ENCODE measurements at regions not wholly inside any gene's neighbourhood (a gene's known extent, or its start where the extent isn't known, plus 50 kb on each side); places are given as distances from the start of the nearest gene placed in this dataset.
A peak's percentile ranks its signal among the peaks of the same experiment; 100 is the strongest.

DNA sequence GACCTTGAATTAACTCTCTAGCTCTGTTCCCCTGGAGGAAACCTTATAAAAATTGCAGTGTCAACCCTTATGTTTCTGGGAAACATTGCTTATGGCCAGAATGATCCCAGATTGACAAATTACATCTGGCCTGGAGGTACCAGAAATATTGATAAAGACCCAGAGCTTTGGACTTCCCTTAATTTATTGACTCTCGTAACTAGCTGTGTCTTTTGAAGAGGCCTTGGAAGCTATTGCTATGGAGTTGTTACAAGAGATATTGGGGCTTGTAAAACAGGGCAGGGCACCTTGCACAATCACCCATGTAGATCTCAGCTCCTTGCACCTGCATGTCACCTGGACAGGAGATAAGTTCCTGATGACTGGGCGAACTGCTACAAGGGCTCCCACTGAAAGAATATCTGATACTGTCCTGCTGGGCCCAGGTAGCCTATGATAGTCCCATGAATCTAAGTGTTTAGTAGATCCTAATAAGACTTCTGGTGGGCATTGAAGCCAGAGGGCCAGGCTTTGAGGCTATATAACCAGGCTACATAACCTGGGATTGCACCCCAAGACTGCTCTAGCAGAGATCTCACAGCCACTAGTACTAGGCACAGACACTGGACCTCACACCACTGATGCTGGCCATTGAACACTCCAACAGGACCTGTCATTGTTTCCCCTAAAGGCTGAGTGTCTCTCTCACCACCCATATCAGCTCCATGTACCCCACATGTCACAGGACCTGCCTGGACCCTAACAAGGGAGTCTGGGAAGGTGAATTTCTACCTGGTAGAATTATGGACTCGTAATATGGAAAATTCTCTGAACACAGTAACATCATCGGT is 135.7 kb upstream of the PWP1 start:
- no peak for DNase-seq

- no peak for DNase-seq
Measured at GRCh38 chr12:107551434-107551833, 134.2 kb upstream of the PWP1 start.

- DNase-seq: no peak
Measured at GRCh38 chr12:107552263-107552662, 133.3 kb upstream of the PWP1 start.

- DNase-seq: no peak
Measured at GRCh38 chr12:107553211-107553765, 132.3 kb upstream of the PWP1 start.

DNA sequence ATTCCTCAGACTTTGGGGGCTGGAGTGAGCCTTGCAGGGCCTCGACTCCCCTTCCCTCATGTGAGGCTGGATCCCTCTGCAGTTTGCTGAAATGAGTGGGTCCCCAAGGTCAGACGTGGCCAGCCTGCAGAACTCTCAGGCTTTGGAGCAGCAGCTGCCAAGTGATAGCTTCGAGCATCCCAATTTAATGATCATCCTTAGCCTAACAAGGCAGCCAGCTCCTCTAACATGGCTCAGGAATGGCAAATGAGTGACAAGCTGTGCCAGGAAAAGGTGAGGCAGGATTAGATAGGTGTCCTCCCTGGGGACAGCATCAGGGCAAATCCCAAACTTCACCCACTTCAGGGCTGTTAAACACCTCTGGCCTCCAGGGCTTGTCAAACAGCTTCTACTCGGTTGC is 130.7 kb upstream of the PWP1 start:
- no peak for DNase-seq

GRCh38 chr12:107557026-107557425 is 128.6 kb upstream of the PWP1 start:
- no peak for DNase-seq

GRCh38 chr12:107557589-107558100 is 128.0 kb upstream of the PWP1 start:
- DNase-seq: no peak

DNA sequence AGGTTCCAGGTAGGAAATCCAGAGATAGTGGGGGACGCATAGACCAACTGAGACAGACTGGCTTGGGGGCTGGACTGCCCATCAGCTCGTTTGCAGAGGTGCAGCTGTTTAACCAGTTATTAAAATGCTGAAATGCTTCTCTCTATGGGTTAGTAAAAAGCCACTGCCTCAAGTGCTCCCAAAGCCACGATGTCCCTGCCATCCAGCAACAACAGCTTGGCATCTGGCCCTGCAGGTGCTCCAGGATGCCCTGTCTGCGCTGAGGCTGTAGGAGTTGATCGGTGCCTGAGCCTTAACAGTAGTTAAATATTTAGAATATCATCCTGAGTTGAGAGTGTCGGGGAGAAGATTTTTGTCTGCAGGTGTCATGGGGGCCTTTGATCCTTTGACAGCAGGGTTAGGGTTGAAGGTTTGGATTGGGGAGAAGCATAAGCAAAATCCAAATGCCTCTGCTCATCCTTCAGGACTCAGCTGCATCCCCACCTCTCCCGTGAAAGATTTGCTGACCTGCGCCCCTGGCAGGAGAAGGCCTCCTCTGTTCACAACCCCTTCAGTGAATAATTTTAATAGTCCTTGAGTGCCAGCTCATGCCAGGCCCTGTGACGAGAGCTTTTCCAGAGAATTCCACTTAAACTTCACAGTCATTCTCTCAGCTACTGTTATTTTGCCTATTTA is 127.3 kb upstream of the PWP1 start:
- DNase-seq: no peak

DNA sequence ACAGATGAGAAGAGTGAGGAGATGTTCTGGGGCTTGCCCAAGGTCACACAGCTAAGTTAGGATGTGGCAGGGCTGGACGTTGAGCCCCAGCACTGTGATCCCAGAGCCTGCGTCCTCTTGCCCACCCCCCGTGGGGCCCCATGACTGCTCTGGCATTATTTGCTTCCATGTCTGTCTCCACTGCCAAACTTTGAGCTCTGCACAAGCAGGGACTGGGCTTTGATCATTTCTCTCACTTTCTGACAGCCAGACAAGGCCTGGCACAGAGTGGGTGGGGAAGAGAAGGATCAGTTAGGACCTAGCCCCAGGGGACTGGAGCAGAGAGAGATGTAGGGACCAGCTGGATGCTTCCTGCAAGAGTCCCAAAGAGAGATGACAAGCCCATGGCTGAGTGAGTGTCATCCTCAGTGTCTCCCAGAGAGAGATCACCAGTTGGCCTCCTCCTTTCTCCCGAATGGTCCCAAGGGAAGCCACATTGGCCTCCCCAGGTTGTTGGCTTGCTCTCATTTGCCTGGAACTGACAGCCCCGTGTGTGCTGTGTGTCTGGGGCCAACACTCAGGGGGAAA is 126.7 kb upstream of the PWP1 start:
- no peak for DNase-seq

- no peak for DNase-seq
Measured at GRCh38 chr12:107560165-107560898, 125.3 kb upstream of the PWP1 start.

GRCh38 chr12:107560899-107561285 is 124.7 kb upstream of the PWP1 start:
- DNase-seq: no peak

DNA sequence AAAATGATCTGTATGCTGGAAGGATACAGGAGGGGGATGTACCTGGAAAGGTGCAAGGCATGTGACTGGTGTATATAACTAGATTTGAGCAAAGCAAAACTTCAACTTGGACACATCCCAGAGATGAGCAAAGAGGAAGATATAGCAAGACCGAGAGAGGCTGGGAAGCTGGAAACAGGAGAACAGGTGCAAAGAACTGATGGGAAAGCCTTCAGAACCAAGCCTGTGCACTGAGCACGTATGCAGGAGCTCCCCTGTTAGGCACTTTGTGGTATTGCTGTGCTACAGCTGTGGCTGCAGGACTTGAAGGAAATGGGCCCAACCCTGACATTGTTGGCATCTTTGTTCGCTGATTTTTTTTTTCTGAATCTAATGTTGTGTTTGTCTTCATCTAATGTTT is 120.7 kb upstream of the PWP1 start:
- DNase-seq: no peak

DNA sequence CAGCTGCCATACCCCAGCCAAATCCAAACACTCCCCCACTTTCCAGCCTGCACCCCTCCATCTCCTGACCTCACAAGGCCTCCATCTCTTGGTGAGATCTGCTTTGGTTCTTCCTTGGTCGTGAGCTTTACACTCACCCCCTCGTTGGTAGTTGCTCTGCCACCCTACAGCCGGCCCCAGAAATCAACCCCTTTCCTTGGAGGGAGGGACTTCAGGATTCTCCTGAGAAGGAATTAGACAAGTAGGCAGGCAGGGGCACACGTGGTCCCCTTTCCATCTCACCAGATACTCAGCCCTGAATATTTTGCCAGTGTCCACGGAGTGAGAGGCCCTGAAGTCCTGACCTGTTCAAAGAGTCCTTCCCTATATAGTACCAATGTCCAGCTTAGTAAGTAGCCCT is 120.0 kb upstream of the PWP1 start:
- DNase-seq: no peak

GRCh38 chr12:107567876-107568619 is 117.6 kb upstream of the PWP1 start:
- no peak for DNase-seq

DNA sequence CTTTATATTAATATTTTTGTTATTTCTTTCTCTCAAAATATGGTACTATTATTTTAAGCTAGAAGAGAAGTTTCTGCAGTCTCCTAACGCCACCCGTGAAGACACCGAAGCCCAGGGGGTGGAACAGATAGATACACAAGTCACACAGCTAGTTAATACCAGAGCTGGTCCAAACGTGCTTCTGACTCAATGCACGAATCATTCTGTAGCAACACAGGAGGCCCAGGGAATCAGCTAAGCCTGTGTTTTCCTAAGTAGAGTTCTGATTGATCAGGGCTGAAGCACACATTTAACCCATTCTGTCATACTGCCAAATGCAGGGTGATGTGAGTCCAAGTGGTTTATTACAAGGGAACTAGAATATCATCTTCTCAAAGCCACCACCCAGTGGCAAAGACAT is 116.9 kb upstream of the PWP1 start:
- DNase-seq: no peak

DNA sequence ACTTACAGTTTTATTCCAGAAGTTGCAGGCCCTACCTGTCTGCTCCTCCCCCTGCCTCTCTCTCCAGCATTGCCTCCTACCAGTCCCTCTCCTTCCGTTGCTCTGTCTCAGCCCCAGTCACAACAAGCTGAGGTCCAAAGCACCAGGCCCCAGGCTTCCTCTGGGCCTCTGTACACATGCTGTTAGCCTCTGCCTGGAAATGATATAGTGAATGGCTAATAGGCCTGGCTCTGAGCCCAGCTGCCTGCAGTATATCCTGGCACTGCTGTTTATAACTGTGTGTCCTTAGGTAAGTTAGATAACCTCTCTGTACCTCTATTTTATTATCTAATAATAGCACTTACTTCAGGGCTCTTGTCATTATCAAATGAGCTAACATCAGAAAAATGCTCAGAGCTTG is 114.9 kb upstream of the PWP1 start:
- DNase-seq: no peak

GRCh38 chr12:107571492-107571891 is 114.1 kb upstream of the PWP1 start:
- no peak for DNase-seq

DNA sequence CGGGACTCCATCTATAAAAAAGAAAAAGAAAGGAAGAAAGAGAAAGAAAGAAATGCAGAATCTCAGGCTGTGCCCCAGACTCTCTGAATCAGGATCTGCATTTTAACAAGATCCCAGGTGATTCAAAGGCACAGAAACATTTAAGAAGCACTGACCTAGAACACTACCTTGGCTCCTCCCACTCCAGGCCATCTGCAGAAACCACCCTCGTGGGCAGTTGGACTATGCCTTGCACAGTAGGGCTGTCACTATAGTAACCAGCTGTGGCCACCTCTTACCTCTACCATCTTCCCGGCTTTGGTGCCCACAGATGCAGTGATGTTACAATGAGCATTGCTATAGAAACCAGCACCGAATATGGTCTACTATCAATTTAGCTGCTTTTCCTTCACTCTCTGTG is 110.9 kb upstream of the PWP1 start:
- DNase-seq: no peak

- peak in 1 of 3 donors; percentile 56 for DNase-seq
Measured at GRCh38 chr12:107580750-107581618, 104.6 kb upstream of the PWP1 start.

GRCh38 chr12:107581619-107582015 is 104.0 kb upstream of the PWP1 start:
- no peak for DNase-seq

Data from muscle of back (tissue), 3 donors.